H1 (cell line): ENCODE measurements at regions not wholly inside any gene's neighbourhood (a gene's known extent, or its start where the extent isn't known, plus 50 kb on each side); places are given as distances from the start of the nearest gene placed in this dataset.

Experiments used
- MAFK ChIP-seq: IDR thresholded peaks from 2 replicates; pipeline ENCODE4 v1.6.1; 2012; ENCODE audit warnings: low read depth, mild to moderate bottlenecking, improper control_type of control experiment, low read length
- TAF7 ChIP-seq: optimal IDR thresholded peaks from 2 replicates; pipeline ENCODE3; 2011; ENCODE audit warnings: low read depth, mild to moderate bottlenecking, inconsistent platforms, low read length, moderate library complexity, borderline replicate concordance
- TBP ChIP-seq: IDR thresholded peaks from 2 replicates; pipeline ENCODE4 v1.6.1; 2011; ENCODE audit warnings: low read depth, low read length, improper control_type of control experiment

DNA sequence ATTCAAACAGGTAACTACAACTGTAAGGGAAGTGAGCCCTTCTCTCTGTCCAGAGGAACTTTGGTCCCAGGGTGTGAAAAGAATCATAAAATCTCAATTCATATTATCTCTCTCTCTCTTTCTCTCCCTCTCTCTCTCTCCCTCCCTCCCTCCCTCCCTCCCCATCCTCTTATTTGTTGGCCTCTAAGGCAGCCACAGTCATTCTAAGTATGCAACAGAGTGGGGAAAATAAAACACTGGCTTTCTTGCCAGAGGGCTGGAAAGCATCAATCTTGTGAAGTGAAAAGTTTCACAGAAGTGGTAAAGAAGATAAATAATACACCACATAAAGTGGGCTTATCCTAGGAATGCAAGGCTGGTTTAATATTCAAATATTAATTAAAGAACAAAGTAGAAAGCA is 95.6 kb upstream of the KCNH7 start (continued):
- TF ChIP-seq MAFK (no peak), TBP (no peak), TAF7 (no peak)
- TF ChIP-seq, all 59 proteins: peak for 0
